ENCODE measurements at regions not wholly inside any gene's neighbourhood (a gene's known extent, or its start where the extent isn't known, plus 50 kb on each side); places are given as distances from the start of the nearest gene placed in this dataset.

DNA sequence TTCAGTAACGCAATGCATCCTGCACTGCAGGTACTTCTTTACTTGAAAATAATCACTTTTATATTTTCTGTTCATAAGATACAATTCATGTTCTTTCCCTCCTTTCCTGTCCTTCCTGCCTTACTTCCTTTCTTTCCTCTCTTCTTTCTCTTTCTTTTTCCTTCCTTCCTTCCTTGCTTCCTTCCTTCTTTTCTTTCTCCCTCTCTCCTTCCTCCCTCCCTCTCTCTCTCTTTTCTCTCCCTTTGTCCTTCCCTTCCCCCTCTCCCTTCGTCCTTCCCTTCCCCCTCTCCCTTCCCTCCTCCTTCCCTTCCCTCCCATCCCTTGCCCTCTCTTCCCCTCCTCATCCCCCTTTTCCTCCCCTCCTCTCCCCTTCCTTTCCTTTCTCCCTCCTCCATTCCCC, 227.8 kb upstream of the KLF6 start:
- Histone ChIP-seq H3K36me3 (no peaks in the 10 kb centered on the region), H3K4me3 (no peak overlapping the region), H3K27me3 (no peaks in the 10 kb centered on the region), H3K27ac (no peak overlapping the region), H3K9me3 (peaks cover 0 to 6% (median 0%) of the 10 kb centered on the region in 11 donors), H3K4me1 (peaks cover 0 to 18% (median 0%) of the 10 kb centered on the region in 9 donors)
- intact Hi-C loops (cut with DNase I): no loop called here
- DNase-seq (no peak), ATAC-seq (no peak)
- TF ChIP-seq, protein P1, sequence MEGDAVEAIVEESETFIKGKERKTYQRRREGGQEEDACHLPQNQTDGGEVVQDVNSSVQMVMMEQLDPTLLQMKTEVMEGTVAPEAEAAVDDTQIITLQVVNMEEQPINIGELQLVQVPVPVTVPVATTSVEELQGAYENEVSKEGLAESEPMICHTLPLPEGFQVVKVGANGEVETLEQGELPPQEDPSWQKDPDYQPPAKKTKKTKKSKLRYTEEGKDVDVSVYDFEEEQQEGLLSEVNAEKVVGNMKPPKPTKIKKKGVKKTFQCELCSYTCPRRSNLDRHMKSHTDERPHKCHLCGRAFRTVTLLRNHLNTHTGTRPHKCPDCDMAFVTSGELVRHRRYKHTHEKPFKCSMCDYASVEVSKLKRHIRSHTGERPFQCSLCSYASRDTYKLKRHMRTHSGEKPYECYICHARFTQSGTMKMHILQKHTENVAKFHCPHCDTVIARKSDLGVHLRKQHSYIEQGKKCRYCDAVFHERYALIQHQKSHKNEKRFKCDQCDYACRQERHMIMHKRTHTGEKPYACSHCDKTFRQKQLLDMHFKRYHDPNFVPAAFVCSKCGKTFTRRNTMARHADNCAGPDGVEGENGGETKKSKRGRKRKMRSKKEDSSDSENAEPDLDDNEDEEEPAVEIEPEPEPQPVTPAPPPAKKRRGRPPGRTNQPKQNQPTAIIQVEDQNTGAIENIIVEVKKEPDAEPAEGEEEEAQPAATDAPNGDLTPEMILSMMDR (IDR thresholded peaks at IDR 0.05): no peak
- WGBS, 2 donors: 80 to 88% methylated on average over 2 of the region's 2 CpGs

DNA sequence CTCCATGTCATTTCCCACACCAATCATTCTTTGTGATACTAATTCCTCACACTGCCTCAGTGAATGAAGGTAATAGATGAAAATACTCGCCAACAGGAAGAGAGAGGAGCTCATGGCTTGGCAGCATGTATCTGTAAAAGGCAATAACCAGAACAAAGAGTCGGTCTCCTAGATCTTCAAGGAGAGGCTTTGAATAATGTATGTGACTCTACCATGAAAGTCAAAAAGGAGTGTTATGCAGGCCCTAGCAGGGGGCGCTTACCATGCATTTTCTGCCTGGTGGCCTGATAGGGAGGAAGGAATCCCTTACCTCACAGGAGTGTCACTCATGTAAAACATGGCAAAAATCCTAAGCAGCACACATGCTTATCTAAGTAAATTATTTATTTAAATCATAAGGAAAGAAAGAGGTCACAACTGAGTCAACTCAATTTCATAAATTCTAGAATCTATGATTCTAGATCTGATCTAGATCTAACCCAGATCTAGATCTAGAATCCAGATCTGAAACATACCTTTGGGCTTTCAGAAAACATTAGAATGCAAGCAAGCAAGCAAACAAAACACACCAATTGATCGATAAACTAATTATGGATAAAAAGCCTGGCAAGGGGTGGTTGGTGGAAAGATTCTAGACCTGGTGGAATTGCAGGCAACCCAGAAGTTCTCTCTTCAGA, 226.3 kb upstream of the KLF6 start:
- DNase-seq: no peak
- TF ChIP-seq, protein P1 (IDR thresholded peaks at IDR 0.05): no peak
- intact Hi-C loops (cut with DNase I): no loop called here
- Histone ChIP-seq H3K27ac (no peak overlapping the region), H3K27me3 (no peaks in the 10 kb centered on the region), H3K36me3 (no peaks in the 10 kb centered on the region), H3K4me3 (no peak overlapping the region), H3K9me3 (peaks cover 0 to 6% (median 0%) of the 10 kb centered on the region in 11 donors), H3K4me1 (peaks cover 0 to 18% (median 2%) of the 10 kb centered on the region in 9 donors)
- WGBS, 2 donors: 92 to 96% methylated on average over 4 of the region's 4 CpGs
- ATAC-seq: no peak

DNA sequence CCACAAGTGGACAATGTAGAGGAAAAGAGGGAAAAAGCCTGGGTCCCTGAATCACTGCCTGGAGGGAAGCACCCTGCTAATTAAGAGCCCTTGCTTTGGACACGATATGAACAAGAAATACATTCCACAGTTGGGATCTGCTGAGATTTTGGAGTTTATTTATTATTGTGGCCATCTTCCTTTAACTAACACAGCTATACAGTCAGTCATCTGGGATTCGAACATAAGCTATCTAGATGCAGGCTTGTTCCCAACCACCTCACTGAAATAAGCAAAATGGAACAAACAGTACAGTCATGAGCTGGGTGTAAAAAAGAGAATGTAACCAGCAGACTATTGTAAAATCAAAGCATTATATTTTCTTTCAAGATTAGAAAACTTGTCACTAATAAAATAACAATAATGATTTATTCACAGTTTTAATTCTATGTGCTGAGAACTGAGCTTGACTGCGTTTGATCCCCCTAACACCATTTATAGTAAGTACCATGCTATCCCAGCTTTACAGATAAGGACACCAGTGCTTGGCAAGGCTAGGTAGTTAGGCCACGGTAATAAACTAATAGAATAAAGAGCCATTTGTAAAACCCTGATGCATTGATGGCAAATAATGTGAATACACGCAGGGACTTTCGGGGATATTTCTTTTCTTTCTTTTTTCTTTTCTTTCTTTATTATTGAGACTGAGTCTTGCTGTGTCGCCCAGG, 223.8 kb upstream of the KLF6 start:
- no peak overlapping the region for H3K4me3 ChIP-seq
- DNase-seq: no peak
- TF ChIP-seq, protein P1 (IDR thresholded peaks at IDR 0.05): no peak
- peaks cover 0 to 17% (median 2%) of the 10 kb centered on the region in 9 donors for H3K4me1 ChIP-seq
- H3K36me3 ChIP-seq: no peaks in the 10 kb centered on the region
- ATAC-seq: peak in 2 of 8 donors; percentile 58 to 62
- no peak overlapping the region for H3K27ac ChIP-seq
- WGBS, 2 donors: 84 to 87% methylated on average over 7 of the region's 7 CpGs
- H3K27me3 ChIP-seq: no peaks in the 10 kb centered on the region
- intact Hi-C loops (cut with DNase I): no loop called here
- H3K9me3 ChIP-seq: peaks cover 0 to 6% (median 0%) of the 10 kb centered on the region in 11 donors

DNA sequence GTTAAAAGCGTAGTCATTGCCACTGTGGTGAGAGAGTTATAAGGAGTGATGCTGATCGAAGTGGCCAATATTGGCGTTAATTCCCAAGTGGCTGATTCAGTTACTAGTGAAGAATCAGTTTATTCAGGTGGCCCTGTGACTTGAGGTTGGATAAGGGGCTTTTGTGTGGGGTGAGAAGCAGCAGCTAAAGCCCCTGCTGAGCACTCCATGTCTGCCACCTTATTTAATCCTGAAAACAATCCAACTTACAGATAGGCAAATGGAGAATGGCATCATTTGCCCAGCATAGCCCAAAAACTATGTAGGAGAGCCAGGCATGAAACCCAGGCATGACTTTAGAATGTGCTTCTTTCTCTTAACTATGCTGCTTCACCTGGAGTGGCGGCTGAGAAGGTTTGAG, 222.8 kb upstream of the KLF6 start:
- TF ChIP-seq, protein P1 (IDR thresholded peaks at IDR 0.05): no peak
- no peak for ATAC-seq
- peaks cover 0 to 14% (median 0%) of the 10 kb centered on the region in 9 donors for H3K4me1 ChIP-seq
- no peak for DNase-seq
- no peaks in the 10 kb centered on the region for H3K36me3 ChIP-seq
- H3K27ac ChIP-seq: no peak overlapping the region
- intact Hi-C loops (cut with DNase I): no loop called here
- WGBS, 2 donors: 72 to 93% methylated on average over 4 of the region's 4 CpGs
- H3K4me3 ChIP-seq: no peak overlapping the region
- no peaks in the 10 kb centered on the region for H3K27me3 ChIP-seq
- H3K9me3 ChIP-seq: peaks cover 0 to 6% (median 0%) of the 10 kb centered on the region in 11 donors
